ENCODE measurements at regions not wholly inside any gene's neighbourhood (a gene's known extent, or its start where the extent isn't known, plus 50 kb on each side); places are given as distances from the start of the nearest gene placed in this dataset.

- Histone ChIP-seq H3K27me3 (no peaks in the 10 kb centered on the region), H3K27ac (no peak overlapping the region), H3K9me3 (no peaks in the 10 kb centered on the region), H3K4me1 (no peaks in the 10 kb centered on the region), H3K36me3 (no peaks in the 10 kb centered on the region), H3K4me3 (no peak overlapping the region)
- intact Hi-C loops (cut with DNase I), result no loop called here
- no peak for DNase-seq
- TF ChIP-seq CTCF (IDR thresholded peaks at IDR 0.05) (no peak), POLR2A (IDR thresholded peaks at IDR 0.05) (no peak)
- 31 to 40% methylated on average over 8 of the region's 8 CpGs for WGBS, 2 donors
Observed at GRCh38 chr6:12613811-12614210, 102.8 kb upstream of the PHACTR1 start.

GRCh38 chr6:12614456-12614855 is 102.1 kb upstream of the PHACTR1 start:
- no peak for DNase-seq
- intact Hi-C loops (cut with DNase I), result no loop called here
- Histone ChIP-seq H3K27me3 (no peaks in the 10 kb centered on the region), H3K36me3 (no peaks in the 10 kb centered on the region), H3K9me3 (no peaks in the 10 kb centered on the region), H3K4me1 (no peaks in the 10 kb centered on the region), H3K4me3 (no peak overlapping the region), H3K27ac (no peak overlapping the region)
- 78 to 81% methylated on average over 6 of the region's 6 CpGs for WGBS, 2 donors
- TF ChIP-seq POLR2A (IDR thresholded peaks at IDR 0.05) (no peak), CTCF (IDR thresholded peaks at IDR 0.05) (no peak)

GRCh38 chr6:12618296-12618695 is 98.3 kb upstream of the PHACTR1 start:
- Histone ChIP-seq H3K4me1 (peaks cover 0 to 3% (median 0%) of the 10 kb centered on the region in 3 donors), H3K36me3 (no peaks in the 10 kb centered on the region), H3K27me3 (no peaks in the 10 kb centered on the region), H3K9me3 (no peaks in the 10 kb centered on the region), H3K4me3 (no peak overlapping the region), H3K27ac (no peak overlapping the region)
- WGBS, 2 donors, result 72 to 92% methylated on average over 6 of the region's 6 CpGs
- intact Hi-C loops (cut with DNase I), result no loop called here
- DNase-seq, result no peak
- TF ChIP-seq POLR2A (IDR thresholded peaks at IDR 0.05) (no peak), CTCF (IDR thresholded peaks at IDR 0.05) (no peak)

GRCh38 chr6:12621754-12622153 is 94.8 kb upstream of the PHACTR1 start:
- Histone ChIP-seq H3K27ac (no peak overlapping the region), H3K4me1 (peaks cover 0 to 3% (median 0%) of the 10 kb centered on the region in 3 donors)
- WGBS, 2 donors, result 50 to 53% methylated on average over 5 of the region's 5 CpGs

GRCh38 chr6:12622566-12622965 is 94.0 kb upstream of the PHACTR1 start:
- no peak for TF ChIP-seq POLR2A (IDR thresholded peaks at IDR 0.05)
- no peak for TF ChIP-seq CTCF (IDR thresholded peaks at IDR 0.05)
- Histone ChIP-seq H3K4me3 (no peak overlapping the region), H3K9me3 (no peaks in the 10 kb centered on the region), H3K36me3 (no peaks in the 10 kb centered on the region), H3K27ac (no peak overlapping the region), H3K27me3 (no peaks in the 10 kb centered on the region), H3K4me1 (peaks cover 0 to 3% (median 0%) of the 10 kb centered on the region in 3 donors)
- intact Hi-C loops (cut with DNase I), result no loop called here
- DNase-seq, result no peak

More at GRCh38 chr6:12621754-12622153, 94.8 kb upstream of the PHACTR1 start:
- no peak for DNase-seq
- Histone ChIP-seq H3K9me3 (no peaks in the 10 kb centered on the region), H3K4me3 (no peak overlapping the region), H3K27me3 (no peaks in the 10 kb centered on the region), H3K36me3 (no peaks in the 10 kb centered on the region)
- intact Hi-C loops (cut with DNase I), result no loop called here
- TF ChIP-seq CTCF (IDR thresholded peaks at IDR 0.05) (no peak), POLR2A (IDR thresholded peaks at IDR 0.05) (no peak)

All from esophagus squamous epithelium (tissue), 5 donors.